ENCODE measurements at regions not wholly inside any gene's neighbourhood (a gene's known extent, or its start where the extent isn't known, plus 50 kb on each side); places are given as distances from the start of the nearest gene placed in this dataset.

DNA sequence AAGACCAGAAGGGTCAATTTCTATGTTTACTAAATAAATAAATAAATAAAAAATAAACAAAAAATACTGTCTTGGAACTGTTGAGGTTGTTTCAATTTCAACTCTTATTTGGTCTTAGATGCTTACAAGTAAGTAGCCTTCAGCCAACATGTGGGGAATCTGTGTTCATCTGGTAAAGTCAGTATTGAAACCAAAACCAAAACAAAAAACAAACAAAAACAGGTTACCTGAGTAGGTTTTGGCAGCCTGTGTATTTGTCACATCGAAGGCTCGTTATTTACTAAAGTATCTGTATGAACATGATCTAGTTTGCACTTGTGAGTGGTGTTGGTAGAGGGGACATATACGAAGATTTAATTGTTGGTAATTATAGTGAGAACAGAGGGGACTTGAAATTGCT, 471.5 kb downstream of the SLITRK5 start:
- TF ChIP-seq, protein P1, sequence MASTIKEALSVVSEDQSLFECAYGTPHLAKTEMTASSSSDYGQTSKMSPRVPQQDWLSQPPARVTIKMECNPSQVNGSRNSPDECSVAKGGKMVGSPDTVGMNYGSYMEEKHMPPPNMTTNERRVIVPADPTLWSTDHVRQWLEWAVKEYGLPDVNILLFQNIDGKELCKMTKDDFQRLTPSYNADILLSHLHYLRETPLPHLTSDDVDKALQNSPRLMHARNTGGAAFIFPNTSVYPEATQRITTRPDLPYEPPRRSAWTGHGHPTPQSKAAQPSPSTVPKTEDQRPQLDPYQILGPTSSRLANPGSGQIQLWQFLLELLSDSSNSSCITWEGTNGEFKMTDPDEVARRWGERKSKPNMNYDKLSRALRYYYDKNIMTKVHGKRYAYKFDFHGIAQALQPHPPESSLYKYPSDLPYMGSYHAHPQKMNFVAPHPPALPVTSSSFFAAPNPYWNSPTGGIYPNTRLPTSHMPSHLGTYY (CRISPR knock-in tag; IDR thresholded peaks at IDR 0.05) = no peak
- TF ChIP-seq, protein P2, sequence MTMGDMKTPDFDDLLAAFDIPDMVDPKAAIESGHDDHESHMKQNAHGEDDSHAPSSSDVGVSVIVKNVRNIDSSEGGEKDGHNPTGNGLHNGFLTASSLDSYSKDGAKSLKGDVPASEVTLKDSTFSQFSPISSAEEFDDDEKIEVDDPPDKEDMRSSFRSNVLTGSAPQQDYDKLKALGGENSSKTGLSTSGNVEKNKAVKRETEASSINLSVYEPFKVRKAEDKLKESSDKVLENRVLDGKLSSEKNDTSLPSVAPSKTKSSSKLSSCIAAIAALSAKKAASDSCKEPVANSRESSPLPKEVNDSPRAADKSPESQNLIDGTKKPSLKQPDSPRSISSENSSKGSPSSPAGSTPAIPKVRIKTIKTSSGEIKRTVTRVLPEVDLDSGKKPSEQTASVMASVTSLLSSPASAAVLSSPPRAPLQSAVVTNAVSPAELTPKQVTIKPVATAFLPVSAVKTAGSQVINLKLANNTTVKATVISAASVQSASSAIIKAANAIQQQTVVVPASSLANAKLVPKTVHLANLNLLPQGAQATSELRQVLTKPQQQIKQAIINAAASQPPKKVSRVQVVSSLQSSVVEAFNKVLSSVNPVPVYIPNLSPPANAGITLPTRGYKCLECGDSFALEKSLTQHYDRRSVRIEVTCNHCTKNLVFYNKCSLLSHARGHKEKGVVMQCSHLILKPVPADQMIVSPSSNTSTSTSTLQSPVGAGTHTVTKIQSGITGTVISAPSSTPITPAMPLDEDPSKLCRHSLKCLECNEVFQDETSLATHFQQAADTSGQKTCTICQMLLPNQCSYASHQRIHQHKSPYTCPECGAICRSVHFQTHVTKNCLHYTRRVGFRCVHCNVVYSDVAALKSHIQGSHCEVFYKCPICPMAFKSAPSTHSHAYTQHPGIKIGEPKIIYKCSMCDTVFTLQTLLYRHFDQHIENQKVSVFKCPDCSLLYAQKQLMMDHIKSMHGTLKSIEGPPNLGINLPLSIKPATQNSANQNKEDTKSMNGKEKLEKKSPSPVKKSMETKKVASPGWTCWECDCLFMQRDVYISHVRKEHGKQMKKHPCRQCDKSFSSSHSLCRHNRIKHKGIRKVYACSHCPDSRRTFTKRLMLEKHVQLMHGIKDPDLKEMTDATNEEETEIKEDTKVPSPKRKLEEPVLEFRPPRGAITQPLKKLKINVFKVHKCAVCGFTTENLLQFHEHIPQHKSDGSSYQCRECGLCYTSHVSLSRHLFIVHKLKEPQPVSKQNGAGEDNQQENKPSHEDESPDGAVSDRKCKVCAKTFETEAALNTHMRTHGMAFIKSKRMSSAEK (CRISPR knock-in tag; IDR thresholded peaks at IDR 0.05; ENCODE audit: borderline replicate concordance) = no peak
- TF ChIP-seq ZBTB21 (CRISPR knock-in tag; IDR thresholded peaks at IDR 0.05; ENCODE audit: borderline replicate concordance) (no peak), GRHL2 (CRISPR knock-in tag; IDR thresholded peaks at IDR 0.05; ENCODE audit: insufficient replicate concordance, severe bottlenecking) (no peak), ZNF138 (CRISPR knock-in tag; conservative IDR thresholded peaks at IDR 0.05) (no peak), TP53 (CRISPR knock-in tag; IDR thresholded peaks at IDR 0.05) (no peak), CREM (CRISPR knock-in tag; IDR thresholded peaks at IDR 0.05) (no peak), TEAD1 (CRISPR knock-in tag; IDR thresholded peaks at IDR 0.05) (no peak), ZNF396 (CRISPR knock-in tag; IDR thresholded peaks at IDR 0.05; ENCODE audit: borderline replicate concordance) (no peak), CREB1 (CRISPR knock-in tag; IDR thresholded peaks at IDR 0.05) (no peak), MYBL2 (CRISPR knock-in tag; IDR thresholded peaks at IDR 0.05) (no peak)
- TF ChIP-seq, protein P3, sequence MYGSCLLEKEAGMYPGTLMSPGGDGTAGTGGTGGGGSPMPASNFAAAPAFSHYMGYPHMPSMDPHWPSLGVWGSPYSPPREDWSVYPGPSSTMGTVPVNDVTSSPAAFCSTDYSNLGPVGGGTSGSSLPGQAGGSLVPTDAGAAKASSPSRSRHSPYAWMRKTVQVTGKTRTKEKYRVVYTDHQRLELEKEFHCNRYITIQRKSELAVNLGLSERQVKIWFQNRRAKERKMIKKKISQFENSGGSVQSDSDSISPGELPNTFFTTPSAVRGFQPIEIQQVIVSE (CRISPR knock-in tag; IDR thresholded peaks at IDR 0.05; ENCODE audit: borderline replicate concordance) = no peak
- TF ChIP-seq, protein P4, sequence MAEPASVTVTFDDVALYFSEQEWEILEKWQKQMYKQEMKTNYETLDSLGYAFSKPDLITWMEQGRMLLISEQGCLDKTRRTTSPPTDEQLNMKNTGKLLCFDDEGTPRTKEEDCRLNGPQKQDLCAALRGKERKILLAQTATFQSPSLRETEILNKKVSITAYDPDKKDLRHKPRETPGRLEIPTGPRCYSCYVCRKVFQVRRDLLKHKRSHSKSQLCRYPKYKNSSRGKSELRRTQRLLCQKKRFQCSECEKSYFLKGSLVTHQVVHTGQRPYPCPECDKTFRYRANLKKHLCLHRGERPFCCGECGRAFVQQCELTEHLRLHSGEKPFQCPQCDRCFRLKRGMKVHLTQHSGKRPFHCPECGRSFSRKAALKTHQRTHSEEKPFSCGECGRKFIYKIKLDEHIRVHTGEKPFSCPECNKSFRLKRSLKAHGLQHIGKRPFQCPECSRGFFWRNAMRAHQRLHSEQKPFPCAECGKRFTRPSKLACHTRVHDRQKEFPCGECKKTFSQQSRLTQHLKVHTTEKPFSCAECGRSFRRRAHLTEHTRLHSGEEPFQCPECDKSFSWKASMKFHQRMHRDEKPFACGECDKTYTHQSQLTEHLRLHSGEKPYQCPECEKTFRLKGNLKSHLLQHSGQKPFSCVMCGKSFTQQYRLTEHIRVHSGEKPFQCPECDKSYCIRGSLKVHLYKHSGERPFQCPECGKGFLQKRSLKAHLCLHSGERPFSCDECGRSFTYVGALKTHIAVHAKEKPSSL (CRISPR knock-in tag; conservative IDR thresholded peaks at IDR 0.05) = no peak
- TF ChIP-seq, protein P5, sequence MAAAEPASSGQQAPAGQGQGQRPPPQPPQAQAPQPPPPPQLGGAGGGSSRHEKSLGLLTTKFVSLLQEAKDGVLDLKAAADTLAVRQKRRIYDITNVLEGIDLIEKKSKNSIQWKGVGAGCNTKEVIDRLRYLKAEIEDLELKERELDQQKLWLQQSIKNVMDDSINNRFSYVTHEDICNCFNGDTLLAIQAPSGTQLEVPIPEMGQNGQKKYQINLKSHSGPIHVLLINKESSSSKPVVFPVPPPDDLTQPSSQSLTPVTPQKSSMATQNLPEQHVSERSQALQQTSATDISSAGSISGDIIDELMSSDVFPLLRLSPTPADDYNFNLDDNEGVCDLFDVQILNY (CRISPR knock-in tag; IDR thresholded peaks at IDR 0.05) = no peak
- TF ChIP-seq, protein P6, sequence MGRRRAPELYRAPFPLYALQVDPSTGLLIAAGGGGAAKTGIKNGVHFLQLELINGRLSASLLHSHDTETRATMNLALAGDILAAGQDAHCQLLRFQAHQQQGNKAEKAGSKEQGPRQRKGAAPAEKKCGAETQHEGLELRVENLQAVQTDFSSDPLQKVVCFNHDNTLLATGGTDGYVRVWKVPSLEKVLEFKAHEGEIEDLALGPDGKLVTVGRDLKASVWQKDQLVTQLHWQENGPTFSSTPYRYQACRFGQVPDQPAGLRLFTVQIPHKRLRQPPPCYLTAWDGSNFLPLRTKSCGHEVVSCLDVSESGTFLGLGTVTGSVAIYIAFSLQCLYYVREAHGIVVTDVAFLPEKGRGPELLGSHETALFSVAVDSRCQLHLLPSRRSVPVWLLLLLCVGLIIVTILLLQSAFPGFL (CRISPR knock-in tag; IDR thresholded peaks at IDR 0.05; ENCODE audit: borderline replicate concordance) = no peak
- TF ChIP-seq, protein P7, sequence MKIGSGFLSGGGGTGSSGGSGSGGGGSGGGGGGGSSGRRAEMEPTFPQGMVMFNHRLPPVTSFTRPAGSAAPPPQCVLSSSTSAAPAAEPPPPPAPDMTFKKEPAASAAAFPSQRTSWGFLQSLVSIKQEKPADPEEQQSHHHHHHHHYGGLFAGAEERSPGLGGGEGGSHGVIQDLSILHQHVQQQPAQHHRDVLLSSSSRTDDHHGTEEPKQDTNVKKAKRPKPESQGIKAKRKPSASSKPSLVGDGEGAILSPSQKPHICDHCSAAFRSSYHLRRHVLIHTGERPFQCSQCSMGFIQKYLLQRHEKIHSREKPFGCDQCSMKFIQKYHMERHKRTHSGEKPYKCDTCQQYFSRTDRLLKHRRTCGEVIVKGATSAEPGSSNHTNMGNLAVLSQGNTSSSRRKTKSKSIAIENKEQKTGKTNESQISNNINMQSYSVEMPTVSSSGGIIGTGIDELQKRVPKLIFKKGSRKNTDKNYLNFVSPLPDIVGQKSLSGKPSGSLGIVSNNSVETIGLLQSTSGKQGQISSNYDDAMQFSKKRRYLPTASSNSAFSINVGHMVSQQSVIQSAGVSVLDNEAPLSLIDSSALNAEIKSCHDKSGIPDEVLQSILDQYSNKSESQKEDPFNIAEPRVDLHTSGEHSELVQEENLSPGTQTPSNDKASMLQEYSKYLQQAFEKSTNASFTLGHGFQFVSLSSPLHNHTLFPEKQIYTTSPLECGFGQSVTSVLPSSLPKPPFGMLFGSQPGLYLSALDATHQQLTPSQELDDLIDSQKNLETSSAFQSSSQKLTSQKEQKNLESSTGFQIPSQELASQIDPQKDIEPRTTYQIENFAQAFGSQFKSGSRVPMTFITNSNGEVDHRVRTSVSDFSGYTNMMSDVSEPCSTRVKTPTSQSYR (CRISPR knock-in tag; IDR thresholded peaks at IDR 0.05) = no peak
- ChIA-PET CTCF (no interaction called here), POLR2A (no interaction called here)
- no peaks in the 10 kb centered on the region; the same call in 1 of the 2 replicates for H3K27me3 Mint-ChIP-seq (ENCODE audit: low read depth)
- H3K9me3 Mint-ChIP-seq = peaks cover 24% of the 10 kb centered on the region
- no peak for DNase-seq (ENCODE audit: low spot score)
- no peak overlapping the region for H3K4me3 Mint-ChIP-seq
- no peak for ATAC-seq
- no peak overlapping the region for H3K27ac Mint-ChIP-seq
- H3K4me1 Mint-ChIP-seq = no peaks in the 10 kb centered on the region
- peaks cover 7% of the 10 kb centered on the region; the same call in 1 of the 2 replicates for H3K36me3 Mint-ChIP-seq
